ENCODE measurements at regions not wholly inside any gene's neighbourhood (a gene's known extent, or its start where the extent isn't known, plus 50 kb on each side); places are given as distances from the start of the nearest gene placed in this dataset.
"Not testable (repeated sequence)": the region's sequence is repeated elsewhere in the genome, so short reads cannot be mapped to it uniquely, and the experiment has no call there.

GRCh38 chr2:13480057-13480456 is 763.3 kb downstream of the TRIB2 start:
- DNase-seq: no peak

- DNase-seq: no peak
Observed at GRCh38 chr2:13481201-13481600, 764.5 kb downstream of the TRIB2 start.

GRCh38 chr2:13485256-13485655 is 768.5 kb downstream of the TRIB2 start:
- DNase-seq: no peak

DNA sequence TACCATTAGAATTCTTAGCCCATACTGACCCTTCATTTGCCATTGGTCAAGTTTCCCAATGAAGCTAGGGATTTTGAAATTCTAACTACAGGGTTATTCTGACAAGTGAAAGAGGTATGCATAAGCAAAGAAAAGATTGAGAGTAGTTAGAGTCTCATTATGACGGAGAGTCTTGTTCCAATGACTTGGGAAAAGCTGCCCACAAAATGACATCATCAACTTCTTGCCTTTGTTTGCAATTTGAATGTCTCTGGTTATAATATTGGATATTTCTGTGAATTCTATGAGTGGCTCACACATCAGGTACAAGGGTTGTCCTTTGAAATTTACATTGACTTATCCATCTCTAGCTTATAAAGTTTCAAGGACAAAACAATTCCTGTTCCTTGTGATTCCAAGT is 772.2 kb downstream of the TRIB2 start:
- DNase-seq: no peak

DNA sequence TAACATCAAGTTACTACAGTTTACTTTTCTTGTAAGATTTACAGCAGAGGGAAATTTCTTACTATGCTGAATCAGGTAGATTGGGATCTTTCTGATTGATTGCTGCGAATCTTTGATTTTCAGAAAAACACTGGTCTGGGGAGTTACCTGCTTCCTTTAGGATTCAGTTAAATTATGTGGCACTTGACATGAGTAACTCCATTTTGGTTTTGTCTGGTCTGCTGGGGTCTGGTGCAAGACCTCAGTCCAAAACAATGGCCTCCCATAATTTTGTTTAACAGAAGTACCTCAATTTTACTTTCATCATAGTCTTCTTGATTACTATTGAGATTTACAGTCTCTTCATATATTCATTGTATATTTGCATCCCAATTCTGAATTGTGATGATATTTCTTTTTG is 775.5 kb downstream of the TRIB2 start:
- DNase-seq: no peak

GRCh38 chr2:13495051-13495450 is 778.3 kb downstream of the TRIB2 start:
- no peak for DNase-seq

DNA sequence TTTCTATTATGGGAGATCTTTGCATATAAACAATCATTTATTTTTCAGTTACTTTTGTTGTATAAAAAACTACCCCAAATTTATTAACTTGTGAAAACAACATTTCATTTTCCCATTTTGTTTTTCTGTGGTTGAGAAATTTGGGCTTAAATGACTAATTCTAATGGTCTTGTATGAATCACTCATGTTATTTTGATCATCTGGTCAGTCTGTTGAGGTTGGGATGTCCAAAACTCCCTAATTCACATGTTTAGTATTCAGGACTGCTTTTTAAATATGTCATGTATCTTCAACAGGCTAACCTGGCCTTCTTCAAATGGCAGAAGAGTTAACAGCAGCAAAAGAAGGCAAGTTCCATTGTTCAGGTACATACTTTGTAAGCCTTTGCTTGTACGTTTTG is 788.1 kb downstream of the TRIB2 start:
- no peak for DNase-seq

- DNase-seq: no peak
Observed at GRCh38 chr2:13508671-13509070, 791.9 kb downstream of the TRIB2 start.

DNA sequence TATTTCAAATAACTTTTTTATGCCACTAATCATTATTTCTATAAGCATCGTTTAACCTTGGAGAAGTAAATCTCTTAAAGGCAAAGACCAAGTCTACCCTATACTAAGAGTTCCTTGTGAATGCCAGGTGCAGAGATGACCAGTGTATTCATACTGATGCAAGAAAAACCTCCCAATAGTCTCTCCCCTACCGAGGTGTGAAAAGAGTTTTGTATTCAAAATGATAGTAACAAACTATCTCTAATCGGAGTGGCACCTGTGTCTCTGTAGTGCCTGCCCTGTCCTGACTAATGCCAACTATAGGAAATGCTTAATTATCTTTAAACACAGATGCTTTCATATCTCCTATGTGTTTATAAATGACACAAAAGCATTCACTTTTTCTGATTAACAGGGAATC is 798.5 kb downstream of the TRIB2 start:
- DNase-seq: no peak

DNA sequence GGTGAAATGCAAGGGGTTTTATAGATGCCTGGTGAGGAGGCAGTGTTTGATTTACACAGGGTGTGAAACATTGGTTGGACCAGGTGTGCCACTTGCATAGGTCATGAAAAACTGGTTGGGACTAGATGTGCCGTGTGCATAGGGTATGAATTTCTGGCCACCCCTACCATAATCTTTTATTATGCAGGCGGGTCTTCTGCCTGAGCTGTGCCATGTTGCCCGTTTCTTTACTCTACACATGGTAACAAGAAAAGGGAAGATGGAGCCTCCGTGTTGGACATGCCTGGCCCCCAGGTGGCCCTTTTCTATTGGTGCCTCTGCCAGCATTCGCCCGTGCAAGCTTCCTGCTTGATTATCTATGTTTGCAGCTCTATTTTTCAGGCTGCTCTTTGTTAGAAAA is 805.4 kb downstream of the TRIB2 start:
- DNase-seq: no peak

DNA sequence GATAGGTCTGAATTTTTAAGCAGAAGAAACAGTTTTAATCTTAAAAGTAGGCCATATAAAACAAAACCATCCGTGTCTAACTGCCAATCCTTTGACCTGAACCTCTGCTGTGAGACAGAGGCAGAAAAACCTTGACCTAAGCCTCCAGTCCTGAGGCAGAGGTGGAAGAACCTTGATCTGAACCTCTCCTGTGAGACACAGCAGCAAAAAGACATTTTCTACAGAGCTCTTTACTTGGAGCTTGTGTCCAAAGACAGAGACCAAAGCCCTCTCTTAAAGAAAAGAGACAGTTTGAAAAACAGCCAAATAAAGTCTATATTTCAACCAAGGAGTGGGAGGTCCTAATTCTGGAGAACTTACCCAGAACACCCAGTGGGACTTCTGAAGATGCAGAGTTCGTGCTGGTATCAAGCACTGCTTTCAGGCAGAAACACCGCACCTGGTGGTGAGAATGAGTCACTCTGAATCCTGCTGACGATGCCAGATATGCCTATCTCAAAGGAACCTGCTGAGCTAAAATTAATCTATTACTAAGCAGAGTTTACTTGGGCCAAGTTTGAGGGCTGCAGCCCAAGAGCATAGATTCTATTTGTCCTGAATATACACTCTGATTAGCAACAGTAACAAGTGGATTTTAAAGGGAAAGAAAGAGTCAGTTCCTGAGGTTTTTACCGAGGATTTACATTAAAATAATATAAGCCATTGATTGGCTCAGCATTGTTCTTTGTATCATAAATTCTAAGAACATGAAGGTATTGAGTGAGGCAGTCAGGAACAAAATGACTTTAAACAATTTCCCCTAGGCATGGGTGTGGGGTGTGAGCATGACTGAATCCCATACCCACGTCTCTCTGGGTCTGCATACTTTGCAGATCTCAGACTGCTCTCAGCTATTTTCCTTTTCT is 806.4 kb downstream of the TRIB2 start:
- DNase-seq: no peak

- DNase-seq: no peak
Observed at GRCh38 chr2:13524492-13524891, 807.8 kb downstream of the TRIB2 start.

- not testable (repeated sequence) for DNase-seq
Observed at GRCh38 chr2:13531735-13532410, 815.1 kb downstream of the TRIB2 start.

- DNase-seq: not testable (repeated sequence)
Observed at GRCh38 chr2:13532781-13533523, 816.2 kb downstream of the TRIB2 start.

DNA sequence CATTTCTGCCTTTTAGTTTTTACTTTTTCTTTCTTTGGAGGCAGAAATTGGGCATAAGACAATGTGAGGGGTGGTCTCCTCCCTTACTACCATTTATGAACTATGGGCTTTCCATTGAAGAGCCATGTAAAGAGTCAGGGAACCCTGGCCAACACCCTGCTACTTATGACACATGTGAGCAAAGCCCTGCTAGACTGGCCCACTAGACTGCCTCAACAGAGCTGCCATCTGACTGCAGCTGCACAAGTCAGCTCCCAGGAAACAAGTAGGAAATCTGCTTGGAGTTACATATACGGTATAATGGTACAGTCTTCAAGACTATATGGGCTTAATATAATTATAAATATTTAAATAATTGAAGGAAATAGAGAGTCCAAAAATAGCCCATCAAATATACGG is 816.8 kb downstream of the TRIB2 start:
- no peak for DNase-seq

DNA sequence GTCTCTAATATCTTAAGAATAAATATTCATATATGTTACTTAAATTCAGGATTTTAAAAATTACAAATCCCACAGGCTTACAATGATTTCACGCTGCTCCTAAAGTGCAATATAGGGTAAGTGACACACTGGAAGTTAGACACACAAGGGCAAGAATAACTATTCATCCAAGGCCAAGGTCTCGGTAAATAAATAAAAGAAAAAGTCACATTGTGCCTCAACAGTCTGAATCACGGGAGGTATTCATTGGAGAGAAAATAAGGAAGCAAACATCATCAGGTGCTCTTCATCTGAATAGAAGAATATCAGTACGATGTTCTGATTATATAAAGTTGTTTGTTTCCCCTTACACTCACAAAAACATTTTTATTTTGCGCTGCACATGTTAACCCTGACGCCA is 820.2 kb downstream of the TRIB2 start:
- DNase-seq: no peak

DNA sequence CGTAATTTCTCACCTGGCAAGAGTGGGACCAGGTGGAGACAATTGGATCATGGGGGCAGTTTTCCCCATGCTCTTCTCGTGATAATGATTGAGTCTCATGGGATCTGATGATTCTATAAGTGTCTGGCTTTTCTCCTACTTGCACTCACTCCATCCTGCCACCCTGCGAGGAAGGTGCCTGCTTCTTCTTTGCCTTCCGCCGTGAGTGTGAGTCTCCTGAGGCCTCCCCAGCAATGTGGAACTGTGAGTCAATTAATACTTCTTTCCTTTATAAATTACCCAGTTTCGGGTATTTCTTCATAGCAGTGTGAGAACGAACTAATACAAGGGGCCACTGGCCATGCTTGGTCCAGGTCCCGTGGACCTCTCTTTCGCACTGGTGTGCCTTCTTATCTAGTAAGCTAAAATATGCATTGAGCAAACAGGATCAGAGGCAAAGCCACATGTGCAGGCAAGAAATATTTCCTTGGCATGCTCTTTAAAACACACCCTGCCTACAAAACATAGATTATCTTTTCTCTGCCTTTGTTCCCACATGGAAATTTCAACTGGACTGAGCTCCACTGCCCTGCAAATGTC is 821.1 kb downstream of the TRIB2 start:
- DNase-seq: no peak

DNA sequence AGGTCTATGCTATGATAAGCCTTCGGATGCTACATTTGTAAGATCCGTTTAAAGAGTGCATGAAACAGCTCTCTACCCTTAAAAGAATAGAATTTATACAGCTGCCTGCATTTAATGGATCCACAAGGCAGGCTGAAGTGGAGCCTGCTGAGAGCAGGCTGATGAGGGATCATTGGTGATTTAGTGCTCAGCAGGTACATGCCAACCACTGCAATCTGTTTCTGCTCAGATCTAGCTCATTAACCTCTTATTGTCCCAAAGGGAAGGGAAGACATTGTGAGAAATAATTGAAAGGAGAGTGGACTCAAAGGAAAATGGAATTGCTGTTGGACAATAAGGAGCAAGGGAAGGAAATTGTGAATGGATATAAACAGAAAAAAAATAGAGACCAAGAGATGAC is 822.6 kb downstream of the TRIB2 start:
- DNase-seq: no peak

GRCh38 chr2:13542061-13542460 is 825.3 kb downstream of the TRIB2 start:
- DNase-seq: no peak

DNA sequence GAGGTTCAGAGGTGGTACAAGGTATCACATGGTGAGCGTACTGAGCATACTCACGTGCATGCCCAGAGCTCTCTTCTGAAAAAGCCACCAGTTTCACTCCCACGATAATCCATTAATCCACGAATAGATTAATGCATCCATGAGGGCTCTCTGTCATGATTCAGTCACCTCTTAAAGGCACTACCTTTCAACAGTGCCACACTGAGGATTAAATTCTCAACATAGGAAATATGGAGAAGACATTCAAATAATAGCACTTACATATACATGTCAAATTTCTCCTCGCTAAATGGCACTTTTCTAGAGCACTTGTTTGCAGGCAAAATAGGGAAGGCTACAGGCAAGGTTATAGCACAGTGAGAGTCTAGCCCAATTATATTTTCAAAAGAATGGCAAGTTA is 825.9 kb downstream of the TRIB2 start:
- DNase-seq: no peak

DNA sequence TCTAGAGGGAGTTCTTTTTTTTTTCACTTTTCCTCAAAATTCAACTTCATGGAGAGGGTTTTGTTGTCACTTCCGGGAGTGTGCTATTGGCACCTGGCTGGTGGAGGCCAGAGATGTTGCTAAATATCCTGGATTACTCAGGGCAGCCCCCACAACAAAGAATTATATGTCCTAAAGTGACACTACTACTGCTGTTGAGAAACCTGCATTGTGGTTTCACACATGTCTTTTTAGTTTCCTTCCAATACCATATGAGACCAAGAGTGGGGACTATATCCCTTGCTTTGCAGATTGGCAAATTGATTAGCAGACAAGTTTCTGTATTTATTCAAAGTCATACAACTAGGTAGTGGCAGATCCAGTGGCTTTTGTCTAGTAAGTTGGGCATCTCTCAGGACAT is 826.8 kb downstream of the TRIB2 start:
- DNase-seq: no peak

DNA sequence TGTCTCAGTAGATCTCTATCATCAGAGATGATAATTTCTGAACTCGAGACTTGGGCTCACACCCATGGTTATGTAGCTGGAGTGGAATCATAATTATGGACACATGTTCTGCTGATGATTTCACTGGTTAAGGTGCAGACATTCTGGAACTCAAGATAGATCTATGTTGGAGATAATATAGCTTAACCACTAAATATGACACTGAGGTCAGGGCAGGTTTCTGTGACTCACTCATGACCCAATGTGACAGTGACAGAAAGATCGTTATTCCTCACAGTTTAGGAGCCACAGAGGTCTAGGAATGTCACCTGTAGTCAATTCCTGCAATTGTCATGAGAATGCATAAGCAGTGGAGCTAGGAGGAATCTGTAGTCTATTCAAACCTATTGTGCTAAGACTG is 828.6 kb downstream of the TRIB2 start:
- DNase-seq: no peak

GRCh38 chr2:13546131-13546530 is 829.4 kb downstream of the TRIB2 start:
- DNase-seq: no peak
